CD4-positive, alpha-beta T cell (primary cell): ENCODE measurements at regions not wholly inside any gene's neighbourhood (a gene's known extent, or its start where the extent isn't known, plus 50 kb on each side); places are given as distances from the start of the nearest gene placed in this dataset.

Source experiments
- ATAC-seq: fragments of 200-7000 bp; cut with Tn5 transposase; one replicate; pipeline ENCODE4 v1.10.0; 2022; ENCODE audit warnings: mild to moderate bottlenecking; ENCODE audit not compliant: poor library complexity
- CTCF ChIA-PET: fragments of 350-600 bp; sonication (Branson Sonifier 250); formaldehyde crosslinking; loops from one replicate; lab custom pipeline; 2021; ENCODE audit warnings: antibody characterized with exemption, inconsistent platforms; lab: Charles Lee
- POLR2A ChIA-PET: fragments of 350-600 bp; sonication (Branson Sonifier 250); formaldehyde crosslinking; loops from one replicate; lab custom pipeline; 2021; ENCODE audit warnings: antibody characterized with exemption, inconsistent platforms; lab: Charles Lee
- DNase-seq, 14 experiments: peaks; one replicate each; pipeline ENCODE4 v3.0.0-alpha.2; 2013 to 2020; ENCODE audit warnings: mixed read lengths in 2 of 14
- H3K27ac ChIP-seq, 2 donors: one replicate each; pipeline versions ENCODE4 v1.5.1 to v1.7.0; 2013; ENCODE audit warnings: low read length in 2 of 2, low read depth in 1 of 2, mild to moderate bottlenecking in 1 of 2
- H3K27me3 ChIP-seq, 2 experiments: 1 replicate in 1 of 2; 2 replicates in 1 of 2; pipeline versions ENCODE4 v1.6.1 to v1.7.0; 2013; ENCODE audit warnings: low read length in 2 of 2, control low read depth in 1 of 2, mild to moderate bottlenecking in 1 of 2, moderate library complexity in 1 of 2; ENCODE audit not compliant: insufficient read depth in 2 of 2, control insufficient read depth in 1 of 2
- H3K36me3 ChIP-seq: one replicate; pipeline ENCODE4 v1.6.1; 2013; ENCODE audit warnings: low read length, control low read depth; ENCODE audit not compliant: insufficient read depth
- H3K4me1 ChIP-seq: one replicate; pipeline ENCODE4 v1.6.1; 2013; ENCODE audit warnings: low read length, control low read depth; ENCODE audit not compliant: insufficient read depth
- H3K4me3 ChIP-seq: one replicate; pipeline ENCODE4 v1.5.1; 2013; ENCODE audit warnings: mild to moderate bottlenecking, low read length, moderate library complexity
- H3K9me3 ChIP-seq, 2 experiments: 1 replicate in 1 of 2; 2 replicates in 1 of 2; pipeline versions ENCODE4 v1.6.1 to v1.7.0; 2013; ENCODE audit warnings: low read length in 2 of 2, mild to moderate bottlenecking in 2 of 2, control low read depth in 1 of 2, moderate library complexity in 1 of 2; ENCODE audit not compliant: control insufficient read depth in 1 of 2, insufficient read depth in 1 of 2
- H3K27ac Mint-ChIP-seq: one replicate; pipeline ENCODE4 v1.8.0; 2020; ENCODE audit warnings: mixed read lengths
- H3K27me3 Mint-ChIP-seq: one replicate; pipeline ENCODE4 v1.8.0; 2021; ENCODE audit warnings: mixed read lengths
- H3K36me3 Mint-ChIP-seq: one replicate; pipeline ENCODE4 v1.8.0; 2021; ENCODE audit warnings: low read depth, mixed read lengths
- H3K4me1 Mint-ChIP-seq: one replicate; pipeline ENCODE4 v1.8.0; 2021; ENCODE audit warnings: low read depth, mixed read lengths
- H3K4me3 Mint-ChIP-seq: one replicate; pipeline ENCODE4 v1.8.0; 2020; ENCODE audit warnings: mild to moderate bottlenecking, mixed read lengths
- H3K9me3 Mint-ChIP-seq: one replicate; pipeline ENCODE4 v1.8.0; 2020; ENCODE audit warnings: mixed read lengths
- intact Hi-C, 2 experiments: fragments of 100-400 bp; cut with DNase I in 1 of 2; cut with micrococcal nuclease in 1 of 2; formaldehyde crosslinking; loops; one replicate each; pipeline versions ENCODE4 v1.15.1 to v1.9.0; 2023 to 2025; cut with DNase I, micrococcal nuclease
- TF ChIP-seq, protein P1 (sequence below): fragments of 200-600 bp; IDR thresholded peaks from one replicate; pipeline ENCODE4 v1.8.0; 2022; ENCODE audit warnings: antibody characterized with exemption, mild to moderate bottlenecking

- Mint-ChIP-seq H3K27me3 (no peaks in the 10 kb centered on the region), H3K9me3 (no peaks in the 10 kb centered on the region), H3K36me3 (no peaks in the 10 kb centered on the region), H3K27ac (no peak overlapping the region), H3K4me1 (no peaks in the 10 kb centered on the region), H3K4me3 (no peak overlapping the region)
- ChIA-PET POLR2A (no interaction called here), CTCF (no interaction called here)
- H3K36me3 ChIP-seq: no peaks in the 10 kb centered on the region
- no peak for ATAC-seq
- H3K4me3 ChIP-seq: no peak overlapping the region
- peaks cover 0 to 6% of the 10 kb centered on the region in 2 experiments for H3K9me3 ChIP-seq
- H3K27ac ChIP-seq: no peak overlapping the region
- no peaks in the 10 kb centered on the region for H3K27me3 ChIP-seq
- intact Hi-C loops: no loop called here
- H3K4me1 ChIP-seq: no peaks in the 10 kb centered on the region
- no peak for DNase-seq
- TF ChIP-seq, protein P1, sequence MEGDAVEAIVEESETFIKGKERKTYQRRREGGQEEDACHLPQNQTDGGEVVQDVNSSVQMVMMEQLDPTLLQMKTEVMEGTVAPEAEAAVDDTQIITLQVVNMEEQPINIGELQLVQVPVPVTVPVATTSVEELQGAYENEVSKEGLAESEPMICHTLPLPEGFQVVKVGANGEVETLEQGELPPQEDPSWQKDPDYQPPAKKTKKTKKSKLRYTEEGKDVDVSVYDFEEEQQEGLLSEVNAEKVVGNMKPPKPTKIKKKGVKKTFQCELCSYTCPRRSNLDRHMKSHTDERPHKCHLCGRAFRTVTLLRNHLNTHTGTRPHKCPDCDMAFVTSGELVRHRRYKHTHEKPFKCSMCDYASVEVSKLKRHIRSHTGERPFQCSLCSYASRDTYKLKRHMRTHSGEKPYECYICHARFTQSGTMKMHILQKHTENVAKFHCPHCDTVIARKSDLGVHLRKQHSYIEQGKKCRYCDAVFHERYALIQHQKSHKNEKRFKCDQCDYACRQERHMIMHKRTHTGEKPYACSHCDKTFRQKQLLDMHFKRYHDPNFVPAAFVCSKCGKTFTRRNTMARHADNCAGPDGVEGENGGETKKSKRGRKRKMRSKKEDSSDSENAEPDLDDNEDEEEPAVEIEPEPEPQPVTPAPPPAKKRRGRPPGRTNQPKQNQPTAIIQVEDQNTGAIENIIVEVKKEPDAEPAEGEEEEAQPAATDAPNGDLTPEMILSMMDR: no peak
Measured at GRCh38 chr7:42314696-42315095, 77.7 kb upstream of the GLI3 start.

DNA sequence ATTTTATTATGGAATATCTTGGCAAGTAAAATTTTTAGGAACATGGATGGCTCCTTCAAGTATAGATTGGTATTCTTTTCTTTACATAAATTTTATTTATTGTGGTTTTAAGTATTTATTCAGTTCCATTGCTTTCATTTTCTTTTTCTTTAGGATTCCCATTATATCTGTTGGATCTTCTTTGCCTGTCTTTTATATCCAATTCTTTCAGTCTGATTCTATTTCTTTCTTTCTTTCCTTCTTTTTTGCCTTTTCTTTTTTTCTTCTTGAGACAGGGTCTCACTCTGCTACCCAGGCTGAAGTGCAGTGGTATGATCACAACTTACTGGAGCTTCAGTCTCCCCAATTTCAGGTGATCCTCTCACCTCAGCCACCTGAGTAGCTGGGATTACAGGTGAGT lies 74.2 kb upstream of the GLI3 start:
- no peaks in the 10 kb centered on the region for H3K27me3 Mint-ChIP-seq
- no peaks in the 10 kb centered on the region for H3K27me3 ChIP-seq
- TF ChIP-seq, protein P1: no peak
- H3K4me3 Mint-ChIP-seq: no peak overlapping the region
- H3K27ac ChIP-seq: no peak overlapping the region
- intact Hi-C loops: no loop called here
- no peak for ATAC-seq
- H3K36me3 ChIP-seq: no peaks in the 10 kb centered on the region
- peaks cover 0 to 6% of the 10 kb centered on the region in 2 experiments for H3K9me3 ChIP-seq
- H3K9me3 Mint-ChIP-seq: peaks cover 7% of the 10 kb centered on the region
- no peak for DNase-seq
- no peaks in the 10 kb centered on the region for H3K36me3 Mint-ChIP-seq
- ChIA-PET CTCF (no interaction called here), POLR2A (no interaction called here)
- no peak overlapping the region for H3K4me3 ChIP-seq
- no peak overlapping the region for H3K27ac Mint-ChIP-seq
- no peaks in the 10 kb centered on the region for H3K4me1 Mint-ChIP-seq
- no peaks in the 10 kb centered on the region for H3K4me1 ChIP-seq

DNA sequence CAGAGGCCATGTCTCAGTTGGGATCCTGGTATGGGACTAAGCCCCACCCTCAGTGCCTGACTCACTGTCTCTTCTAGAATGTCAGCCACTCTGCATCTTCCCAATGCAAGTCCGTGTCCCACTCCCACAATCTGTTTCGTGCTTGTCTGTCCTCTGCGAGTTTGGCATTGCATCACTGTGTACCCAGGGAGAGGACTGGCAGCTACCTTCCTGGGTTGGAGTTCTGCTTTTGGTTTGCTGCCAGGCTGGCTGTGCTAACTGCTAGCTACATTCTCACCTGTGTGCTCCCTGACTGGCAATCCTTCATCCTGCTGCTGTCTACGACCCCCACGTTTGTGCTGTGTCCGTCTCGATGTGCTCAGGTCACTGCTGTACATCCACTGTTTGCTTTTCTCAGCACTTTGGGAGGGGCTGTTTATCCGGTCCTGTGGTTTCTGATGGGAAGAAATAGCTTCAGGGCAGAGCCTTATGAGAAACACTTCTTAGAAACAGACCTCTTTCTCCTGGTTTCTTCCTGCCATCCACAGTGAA lies 56.0 kb upstream of the GLI3 start:
- Mint-ChIP-seq H3K27me3 (peaks cover 4% of the 10 kb centered on the region), H3K4me1 (no peaks in the 10 kb centered on the region), H3K9me3 (peaks cover 2% of the 10 kb centered on the region), H3K36me3 (no peaks in the 10 kb centered on the region), H3K27ac (no peak overlapping the region), H3K4me3 (no peak overlapping the region)
- Histone ChIP-seq H3K9me3 (no peaks in the 10 kb centered on the region), H3K4me3 (no peak overlapping the region), H3K27me3 (no peaks in the 10 kb centered on the region), H3K4me1 (no peaks in the 10 kb centered on the region), H3K27ac (no peak overlapping the region), H3K36me3 (no peaks in the 10 kb centered on the region)
- DNase-seq (no peak), ATAC-seq (no peak)
- TF ChIP-seq, protein P1: no peak
- ChIA-PET POLR2A (no interaction called here), CTCF (no interaction called here)
- intact Hi-C loops: no loop called here
